H1 (cell line): ENCODE measurements at regions not wholly inside any gene's neighbourhood (a gene's known extent, or its start where the extent isn't known, plus 50 kb on each side); places are given as distances from the start of the nearest gene placed in this dataset.

Experiments used
- CTCF ChIA-PET: fragments of 300-600 bp; sonication (Branson Sonifier 250); formaldehyde crosslinking; loops from one replicate; lab custom pipeline; 2021; ENCODE audit not compliant: partially characterized antibody; lab: Charles Lee
- POLR2A ChIA-PET: fragments of 300-600 bp; sonication (Branson Sonifier 250); formaldehyde crosslinking; loops from one replicate; lab custom pipeline; 2021; ENCODE audit warnings: inconsistent platforms; ENCODE audit not compliant: partially characterized antibody; lab: Charles Lee
- DNase-seq, 2 experiments: peaks; one replicate each; pipeline versions ENCODE4 v3.0.0 to v3.0.0-alpha.2; 2010 to 2022; ENCODE audit warnings: low spot score in 2 of 2, low read depth in 1 of 2, mixed read lengths in 1 of 2
- FAIRE-seq: peaks from 2 replicates; lab custom pipeline; 2011; peaks lifted over from hg19 to GRCh38; lab: Jason Lieb, UNC
- H2AFZ ChIP-seq: 2 replicates; pipeline ENCODE4 v1.8.1; 2012; ENCODE audit warnings: low read length, inconsistent platforms
- H2AK5ac ChIP-seq: 2 replicates; pipeline ENCODE4 v1.6.1; 2013; ENCODE audit warnings: low read depth, low read length
- H2BK120ac ChIP-seq: replicated peaks from 2 replicates; pipeline ENCODE3; 2013; ENCODE audit warnings: low read depth, low read length, inconsistent platforms
- H2BK12ac ChIP-seq: 2 replicates; pipeline ENCODE4 v1.6.1; 2013; ENCODE audit warnings: low read depth, low read length
- H2BK15ac ChIP-seq: 2 replicates; pipeline ENCODE4 v1.6.1; 2013; ENCODE audit warnings: low read length
- H2BK20ac ChIP-seq: 2 replicates; pipeline ENCODE4 v1.6.1; 2013; ENCODE audit warnings: low read length
- H2BK5ac ChIP-seq: 2 replicates; pipeline ENCODE4 v1.6.1; 2013; ENCODE audit warnings: low read depth, low read length
- H3K14ac ChIP-seq: 2 replicates; pipeline ENCODE4 v1.6.1; 2013; ENCODE audit warnings: inconsistent platforms; ENCODE audit not compliant: insufficient read length
- H3K18ac ChIP-seq: 2 replicates; pipeline ENCODE4 v1.6.1; 2013; ENCODE audit warnings: low read length; ENCODE audit errors: extremely low read depth
- H3K23ac ChIP-seq: 2 replicates; pipeline ENCODE4 v1.6.1; 2013; ENCODE audit warnings: inconsistent platforms; ENCODE audit not compliant: insufficient read length
- H3K23me2 ChIP-seq: 2 replicates; pipeline ENCODE4 v1.6.1; 2013; ENCODE audit warnings: low read depth, low read length
- H3K27ac ChIP-seq: 2 replicates; pipeline ENCODE4 v1.6.1; 2011; ENCODE audit warnings: low read depth, low read length, inconsistent platforms
- H3K27me3 ChIP-seq, 4 experiments: replicated peaks in 1 of 4; 1 replicate in 1 of 4; 2 replicates in 3 of 4; pipeline versions ENCODE4 v1.6.1 to v1.8.1; 2011 to 2013; ENCODE audit warnings: low read length in 3 of 4, mild to moderate bottlenecking in 3 of 4, inconsistent platforms in 2 of 4, mixed read lengths in 2 of 4, moderate library complexity in 1 of 4; ENCODE audit not compliant: control insufficient read depth in 3 of 4, insufficient read depth in 3 of 4; ENCODE audit errors: extremely low read depth in 1 of 4
- H3K36me3 ChIP-seq, 4 experiments: 2 replicates each; pipeline versions ENCODE4 v1.6.1 to v1.8.1; 2011 to 2013; ENCODE audit warnings: mild to moderate bottlenecking in 4 of 4, low read length in 3 of 4, moderate library complexity in 2 of 4, control low read depth in 1 of 4, inconsistent platforms in 1 of 4; ENCODE audit not compliant: insufficient read depth in 4 of 4, control insufficient read depth in 2 of 4
- H3K4ac ChIP-seq: replicated peaks from 2 replicates; pipeline ENCODE3; 2013; ENCODE audit warnings: low read length, low read depth, mixed read lengths, inconsistent platforms; ENCODE audit not compliant: insufficient read length
- H3K4me1 ChIP-seq, 4 experiments: replicated peaks in 1 of 4; 1 replicate in 1 of 4; 2 replicates in 3 of 4; pipeline versions ENCODE4 v1.6.1 to v1.8.1; 2011 to 2013; ENCODE audit warnings: low read length in 3 of 4, inconsistent platforms in 2 of 4, mixed read lengths in 1 of 4; ENCODE audit not compliant: insufficient read depth in 4 of 4, control insufficient read depth in 3 of 4
- H3K4me2 ChIP-seq, 2 experiments: 2 replicates each; pipeline versions ENCODE4 v1.6.1 to v1.8.1; 2011 to 2013; ENCODE audit warnings: low read depth in 2 of 2, low read length in 2 of 2, control low read depth in 1 of 2, inconsistent platforms in 1 of 2, mild to moderate bottlenecking in 1 of 2; ENCODE audit not compliant: insufficient read depth in 1 of 2
- H3K4me3 ChIP-seq, 4 experiments: fragments of 200-600, 300-600 bp in 1 of 4; sonication (generic), shearing (Covaris generic), sonication (Bioruptor Twin) in 1 of 4; 2 replicates each; pipeline versions ENCODE4 v1.5.1 to v1.8.1; 2011 to 2016; ENCODE audit warnings: low read length in 4 of 4, low read depth in 3 of 4, control low read depth in 2 of 4, inconsistent platforms in 2 of 4, mild to moderate bottlenecking in 2 of 4, mixed read lengths in 1 of 4, moderate library complexity in 1 of 4; ENCODE audit not compliant: insufficient read depth in 2 of 4; ENCODE audit errors: extremely low read depth in 1 of 4
- H3K56ac ChIP-seq: replicated peaks from 2 replicates; pipeline ENCODE3; 2013; ENCODE audit warnings: low read depth, mild to moderate bottlenecking, mixed read lengths, low read length, inconsistent platforms; ENCODE audit not compliant: insufficient read length
- H3K79me1 ChIP-seq: 2 replicates; pipeline ENCODE4 v1.6.1; 2013; ENCODE audit warnings: low read depth, low read length, control low read depth
- H3K79me2 ChIP-seq, 2 experiments: 2 replicates each; pipeline versions ENCODE4 v1.6.1 to v1.8.1; 2012 to 2013; ENCODE audit warnings: low read length in 2 of 2, mild to moderate bottlenecking in 2 of 2, inconsistent platforms in 1 of 2; ENCODE audit not compliant: insufficient read depth in 2 of 2, control insufficient read depth in 1 of 2
- H3K9ac ChIP-seq, 4 experiments: replicated peaks in 1 of 4; 1 replicate in 1 of 4; 2 replicates in 3 of 4; pipeline versions ENCODE4 v1.6.1 to v1.8.1; 2011 to 2013; ENCODE audit warnings: low read depth in 3 of 4, low read length in 3 of 4, control low read depth in 2 of 4, mild to moderate bottlenecking in 2 of 4, moderate library complexity in 2 of 4, inconsistent platforms in 1 of 4; ENCODE audit errors: extremely low read depth in 1 of 4
- H3K9me3 ChIP-seq, 2 experiments: 2 replicates each; pipeline versions ENCODE4 v1.6.1 to v1.8.1; 2012 to 2013; ENCODE audit warnings: mild to moderate bottlenecking in 2 of 2, moderate library complexity in 2 of 2, control low read depth in 1 of 2, inconsistent platforms in 1 of 2, low read depth in 1 of 2, low read length in 1 of 2, mixed read lengths in 1 of 2; ENCODE audit not compliant: insufficient read depth in 2 of 2
- H4K20me1 ChIP-seq, 2 experiments: replicated peaks in 1 of 2; 2 replicates each; pipeline versions ENCODE3 to v1.8.1; 2011 to 2013; ENCODE audit warnings: inconsistent platforms in 2 of 2, low read length in 2 of 2, mild to moderate bottlenecking in 1 of 2; ENCODE audit not compliant: insufficient read depth in 2 of 2, control insufficient read depth in 1 of 2
- H4K5ac ChIP-seq: 2 replicates; pipeline ENCODE4 v1.6.1; 2013; ENCODE audit warnings: low read length, low read depth, mixed read lengths, inconsistent platforms; ENCODE audit not compliant: insufficient read length
- H4K8ac ChIP-seq: 2 replicates; pipeline ENCODE4 v1.8.0; 2013; ENCODE audit warnings: mild to moderate bottlenecking, moderate library complexity, low read length, inconsistent platforms; ENCODE audit not compliant: insufficient read depth; ENCODE audit errors: extremely low read depth
- H4K91ac ChIP-seq: replicated peaks from 2 replicates; pipeline ENCODE3; 2013; ENCODE audit warnings: low read length, mixed read lengths, inconsistent platforms; ENCODE audit not compliant: insufficient read length
- BCL11A ChIP-seq, 2 experiments: IDR thresholded peaks; one replicate each; pipeline ENCODE4 v1.6.1; 2011; ENCODE audit warnings: low read depth in 2 of 2, low read length in 2 of 2, mild to moderate bottlenecking in 2 of 2
- EGR1 ChIP-seq: IDR thresholded peaks from 2 replicates; pipeline ENCODE4 v1.6.1; 2011; ENCODE audit warnings: low read depth, low read length, borderline replicate concordance
- FOSL1 ChIP-seq: IDR thresholded peaks from 2 replicates; pipeline ENCODE4 v1.6.1; 2011; ENCODE audit warnings: mild to moderate bottlenecking, low read depth, low read length, moderate library complexity; ENCODE audit not compliant: insufficient read depth
- KDM5A ChIP-seq: fragments of 200-600 bp; IDR thresholded peaks from 2 replicates; pipeline ENCODE4 v1.7.1; 2012; ENCODE audit warnings: mild to moderate bottlenecking, low read length, inconsistent platforms, mixed read lengths
- POU5F1 ChIP-seq: IDR thresholded peaks from 2 replicates; pipeline ENCODE4 v1.6.1; 2011; ENCODE audit warnings: low read depth, mild to moderate bottlenecking, low read length, moderate library complexity
- RFX5 ChIP-seq: IDR thresholded peaks from 2 replicates; pipeline ENCODE4 v1.6.1; 2011; ENCODE audit warnings: low read depth, low read length, improper control_type of control experiment, borderline replicate concordance
- TAF1 ChIP-seq: IDR thresholded peaks from 2 replicates; pipeline ENCODE4 v1.6.1; 2011; ENCODE audit warnings: mild to moderate bottlenecking, low read depth, low read length
- TEAD4 ChIP-seq: IDR thresholded peaks from 2 replicates; pipeline ENCODE4 v1.6.1; 2012; ENCODE audit warnings: low read depth, low read length, inconsistent platforms, mixed read lengths
- YY1 ChIP-seq: IDR thresholded peaks from 2 replicates; pipeline ENCODE4 v1.6.1; 2011; ENCODE audit warnings: low read depth, mild to moderate bottlenecking, low read length
- WGBS, 2 experiments: shearing (Covaris generic) in 1 of 2; methylation state at CpG; one replicate each; pipeline versions ENCODE4 v1.1.6 to v1.1.7; 2013 to 2015; ENCODE audit warnings: low lambda C conversion rate in 2 of 2, mixed read lengths in 2 of 2, inconsistent platforms in 1 of 2, low coverage in 1 of 2, missing lambda C conversion rate in 1 of 2; ENCODE audit not compliant: insufficient replicate concordance in 2 of 2, insufficient coverage in 1 of 2, insufficient read length in 1 of 2; ENCODE audit errors: extremely low coverage in 1 of 2, missing lambda C conversion rate in 1 of 2; 5-methylcytosine and 5-hydroxymethylcytosine counted together

- Histone ChIP-seq H2BK20ac (no peak overlapping the region), H3K9me3 (0 out of 4 replicates have a peak, but pooled peaks cover 3 to 4% of the 10 kb centered on the region in 2 experiments)
- FAIRE-seq = no peak
These were observed 99.1 kb upstream of the SLC6A11 start for GRCh38 chr3:10716964-10717363.

More at GRCh38 chr3:10716964-10717363, 99.1 kb upstream of the SLC6A11 start:
- H3K4me1 ChIP-seq = no peaks in the 10 kb centered on the region
- no peak overlapping the region for H3K4me2 ChIP-seq
- no peak for DNase-seq
- H3K23ac ChIP-seq = no peak overlapping the region
- peaks cover 0 to 2% of the 10 kb centered on the region in 2 experiments for H4K20me1 ChIP-seq
- H3K18ac ChIP-seq = no peak overlapping the region
- H3K23me2 ChIP-seq = no peaks in the 10 kb centered on the region
- no peak overlapping the region for H2AK5ac ChIP-seq
- no peak overlapping the region for H3K27ac ChIP-seq
- no peaks in the 10 kb centered on the region for H3K79me1 ChIP-seq
- 94% methylated on average over 8 of the region's 8 CpGs; no CpG with 5 or more reads in 1 of the 2 experiments for WGBS, 2 experiments
- CTCF ChIA-PET = interaction anchor here (1.3 to 3.3 kb wide), 2 partner anchors 10 to 22 kb away, joined by 3 to 12 read pairs; no protein-coding TSS in a partner anchor
- H3K27me3 ChIP-seq = peaks cover 0 to 4% (median 1%) of the 10 kb centered on the region in 4 experiments; a peak in 3 of 7 replicates
- no peak overlapping the region for H4K5ac ChIP-seq
- no peak overlapping the region for H2BK12ac ChIP-seq
- no peak overlapping the region for H4K8ac ChIP-seq
- no peak overlapping the region for H2AFZ ChIP-seq
- H3K14ac ChIP-seq = no peak overlapping the region
- no peak overlapping the region for H3K4ac ChIP-seq
- no peaks in the 10 kb centered on the region for H3K79me2 ChIP-seq
- no peaks in the 10 kb centered on the region for H3K36me3 ChIP-seq
- no peak overlapping the region for H2BK15ac ChIP-seq
- no peak overlapping the region for H2BK120ac ChIP-seq
- H3K4me3 ChIP-seq = no peak overlapping the region
- H3K9ac ChIP-seq = no peak overlapping the region
- TF ChIP-seq KDM5A (no peak), TEAD4 (no peak), RFX5 (no peak), TAF1 (no peak), YY1 (no peak), BCL11A (IDR thresholded peaks at IDR 0.05; ENCODE audit: low read depth in 2 of 2, low read length in 2 of 2) (no peak), EGR1 (no peak), FOSL1 (no peak), POU5F1 (no peak)
- TF ChIP-seq, all 59 proteins: peak for 0
- H2BK5ac ChIP-seq = no peak overlapping the region
- H4K91ac ChIP-seq = no peak overlapping the region
- H3K56ac ChIP-seq = no peak overlapping the region
- POLR2A ChIA-PET = no interaction called here
